Spleen (tissue), 11 donors: ENCODE measurements at regions not wholly inside any gene's neighbourhood (a gene's known extent, or its start where the extent isn't known, plus 50 kb on each side); places are given as distances from the start of the nearest gene placed in this dataset.

Source experiments
- DNase-seq: peaks from one replicate; pipeline ENCODE4 v3.0.0-alpha.2; 2020
- H3K27ac ChIP-seq, 8 donors: fragments of 200-600 bp; sonication (generic) in 7 of 8; 1 replicate in 4 of 8; 2 replicates in 4 of 8; pipeline versions ENCODE4 v1.5.0 to v1.8.0; 2016 to 2021; ENCODE audit warnings: inconsistent platforms in 4 of 8, mild to moderate bottlenecking in 4 of 8, moderate library complexity in 1 of 8
- H3K27me3 ChIP-seq, 7 donors: fragments of 200-600 bp; sonication (generic) in 6 of 7; replicated peaks in 1 of 7; 1 replicate in 4 of 7; 2 replicates in 3 of 7; pipeline versions ENCODE4 v1.5.0 to v1.8.0; 2016 to 2021; ENCODE audit warnings: inconsistent platforms in 3 of 7, mild to moderate bottlenecking in 1 of 7
- H3K36me3 ChIP-seq, 6 donors: fragments of 200-600 bp; sonication (generic) in 5 of 6; 1 replicate in 4 of 6; 2 replicates in 2 of 6; pipeline versions ENCODE4 v1.5.0 to v1.8.0; 2016 to 2021; ENCODE audit warnings: inconsistent platforms in 2 of 6
- H3K4me1 ChIP-seq, 6 donors: fragments of 200-600 bp; sonication (generic) in 5 of 6; 1 replicate in 3 of 6; 2 replicates in 3 of 6; pipeline versions ENCODE4 v1.5.0 to v1.8.0; 2016 to 2021; ENCODE audit warnings: inconsistent platforms in 3 of 6
- H3K4me3 ChIP-seq, 8 donors: fragments of 200-600 bp; sonication (generic) in 7 of 8; 1 replicate in 4 of 8; 2 replicates in 4 of 8; pipeline versions ENCODE4 v1.5.0 to v1.8.0; 2016 to 2021; ENCODE audit warnings: inconsistent platforms in 4 of 8, mild to moderate bottlenecking in 4 of 8, moderate library complexity in 2 of 8
- H3K9me3 ChIP-seq, 8 donors: fragments of 200-600 bp; sonication (generic) in 7 of 8; 1 replicate in 4 of 8; 2 replicates in 4 of 8; pipeline versions ENCODE4 v1.5.0 to v1.8.0; 2016 to 2021; ENCODE audit warnings: inconsistent platforms in 4 of 8
- CTCF ChIP-seq, 11 experiments: fragments of 200-600 bp in 7 of 11; fragments of 450-650 bp in 4 of 11; sonication (generic) in 4 of 11; IDR thresholded peaks in 8 of 11; conservative IDR thresholded peaks in 3 of 11; 1 replicate in 7 of 11; 2 replicates in 4 of 11; pipeline versions ENCODE4 v1.4.0 to v1.8.0; 2016 to 2021; ENCODE audit warnings: antibody characterized with exemption in 11 of 11, inconsistent platforms in 4 of 11, mild to moderate bottlenecking in 1 of 11
- POLR2A ChIP-seq, 3 donors: fragments of 450-650 bp; IDR thresholded peaks; one replicate each; pipeline ENCODE4 v1.5.1; 2017; ENCODE audit warnings: antibody characterized with exemption in 3 of 3, mild to moderate bottlenecking in 1 of 3
- POLR2AphosphoS5 ChIP-seq, 3 donors: sonication (generic); formaldehyde crosslinking; IDR thresholded peaks; one replicate each; pipeline ENCODE4 v1.5.1; 2017; ENCODE audit warnings: antibody characterized with exemption in 3 of 3
- WGBS, 5 donors: extraction: QIAGEN DNeasy Blood & Tissue Kit in 3 of 5; methylation state at CpG; one replicate each; pipeline versions ENCODE4 v1.1.5 to v1.1.7; 2013 to 2018; 5-methylcytosine and 5-hydroxymethylcytosine counted together
- intact Hi-C: fragments of 100-400 bp; cut with DNase I; formaldehyde crosslinking; loops from one replicate; pipeline ENCODE4 v1.15.0; 2023; ENCODE audit warnings: low total_unique reads
- donor health status: healthy with polysubstance abuse.
- donor health status: DM: no; HTN: no; CAD: no; lungs with moderate emphysema.
- donor health status: DM: no; HTN: no; CAD: no.
- donor health status: Bipolar disorder and iron deficiency.
- donor health status: healthy.
- donor health status: DM: no; HTN: no; CAD: no.
- donor health status: DM: yes; HTN: yes; CAD: no.

DNA sequence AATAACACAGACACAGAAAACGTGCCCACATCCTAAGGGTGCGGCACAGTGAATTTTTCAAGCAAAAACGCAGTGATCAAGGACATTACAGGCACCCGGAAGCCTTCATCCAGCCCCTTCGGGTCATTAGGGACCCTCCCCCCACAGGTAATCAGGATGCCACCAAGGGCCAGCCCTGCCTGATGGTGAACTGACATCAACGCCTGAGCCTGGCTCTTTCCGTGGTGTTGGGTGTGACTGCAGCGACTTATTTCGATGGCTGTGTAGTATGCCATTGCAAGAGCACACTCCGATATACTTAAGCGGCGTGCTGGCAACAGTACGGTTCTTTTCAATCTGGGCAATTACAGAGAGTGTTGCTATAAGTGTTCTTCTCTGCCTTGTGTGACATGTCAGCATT, 310.0 kb upstream of the IRX1 start:
- H3K4me3 ChIP-seq = no peak overlapping the region
- TF ChIP-seq POLR2A (IDR thresholded peaks at IDR 0.05) (no peak), POLR2AphosphoS5 (IDR thresholded peaks at IDR 0.05) (no peak), CTCF (IDR thresholded peaks at IDR 0.05 in 8 of 11, conservative IDR thresholded peaks at IDR 0.05 in 3 of 11) (no peak)
- WGBS, 5 donors = 81 to 91% (median 85%) methylated on average over 11 to 13 of the region's 13 CpGs
- peak; percentile 47 for DNase-seq
- no peak overlapping the region for H3K27ac ChIP-seq
- H3K36me3 ChIP-seq = no peaks in the 10 kb centered on the region
- intact Hi-C loops = no loop called here
- H3K4me1 ChIP-seq = no peaks in the 10 kb centered on the region
- H3K27me3 ChIP-seq = no peaks in the 10 kb centered on the region
- peaks cover 0 to 7% (median 2%) of the 10 kb centered on the region in 8 donors for H3K9me3 ChIP-seq

DNA sequence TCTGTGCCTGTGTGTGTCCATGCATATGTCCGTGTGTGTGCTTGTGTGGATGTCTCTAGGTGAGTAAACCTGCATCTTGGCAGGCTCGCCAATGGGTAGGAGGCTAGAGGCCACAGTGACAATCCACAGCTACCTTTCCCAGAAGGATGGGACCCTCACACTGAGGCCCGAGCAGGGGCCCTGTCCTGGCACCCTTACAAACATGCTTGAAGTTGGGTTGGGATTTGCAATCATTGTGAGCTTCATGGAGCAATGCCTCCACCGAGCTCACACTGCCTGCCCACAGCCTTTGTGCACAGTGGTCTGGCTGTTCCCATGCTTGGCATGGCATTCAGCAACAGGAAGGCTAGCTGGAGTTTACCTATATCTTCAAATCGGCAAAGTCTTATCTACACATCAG, 311.1 kb upstream of the IRX1 start:
- H3K4me1 ChIP-seq = no peaks in the 10 kb centered on the region
- H3K4me3 ChIP-seq = no peak overlapping the region
- no peak overlapping the region for H3K27ac ChIP-seq
- H3K9me3 ChIP-seq = peaks cover 0 to 8% (median 0%) of the 10 kb centered on the region in 8 donors
- DNase-seq = no peak
- 65 to 82% (median 80%) methylated on average over 4 to 5 of the region's 5 CpGs for WGBS, 5 donors
- no peaks in the 10 kb centered on the region for H3K36me3 ChIP-seq
- intact Hi-C loops = no loop called here
- no peaks in the 10 kb centered on the region for H3K27me3 ChIP-seq
- TF ChIP-seq CTCF (IDR thresholded peaks at IDR 0.05 in 8 of 11, conservative IDR thresholded peaks at IDR 0.05 in 3 of 11) = no peak
- TF ChIP-seq POLR2A (IDR thresholded peaks at IDR 0.05) = no peak
- TF ChIP-seq POLR2AphosphoS5 (IDR thresholded peaks at IDR 0.05) = no peak

GRCh38 chr5:3282841-3283240, 312.8 kb upstream of the IRX1 start:
- no peaks in the 10 kb centered on the region for H3K27me3 ChIP-seq
- H3K4me1 ChIP-seq = no peaks in the 10 kb centered on the region
- H3K4me3 ChIP-seq = no peak overlapping the region
- no peak overlapping the region for H3K27ac ChIP-seq
- intact Hi-C loops = no loop called here
- peaks cover 0 to 8% (median 0%) of the 10 kb centered on the region in 8 donors for H3K9me3 ChIP-seq
- H3K36me3 ChIP-seq = no peaks in the 10 kb centered on the region
- WGBS, 5 donors = 86 to 97% (median 96%) methylated on average over 16 to 20 of the region's 20 CpGs
- no peak for DNase-seq
- no peak for TF ChIP-seq CTCF (IDR thresholded peaks at IDR 0.05 in 8 of 11, conservative IDR thresholded peaks at IDR 0.05 in 3 of 11)
- no peak for TF ChIP-seq POLR2AphosphoS5 (IDR thresholded peaks at IDR 0.05)
- TF ChIP-seq POLR2A (IDR thresholded peaks at IDR 0.05) = no peak

DNA sequence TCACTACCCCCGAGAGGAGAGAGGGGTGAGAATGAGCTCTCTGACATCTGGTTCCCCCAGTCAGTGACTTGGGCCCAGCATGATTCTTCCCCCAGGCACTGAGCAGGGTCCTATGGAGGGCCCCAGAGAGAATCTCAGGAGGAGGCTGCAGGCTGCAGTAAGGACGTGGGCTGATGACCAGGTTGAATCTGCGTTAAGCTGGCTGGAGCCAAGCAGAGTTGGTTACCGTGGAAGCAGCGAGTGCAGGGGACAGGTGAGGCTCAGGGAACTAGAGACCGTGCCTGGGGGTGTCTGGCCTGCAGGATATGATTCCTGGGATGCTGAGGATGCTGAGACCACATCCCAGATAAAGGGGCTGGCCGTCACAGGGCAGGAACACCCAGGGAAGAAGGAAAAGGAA, 314.3 kb upstream of the IRX1 start:
- TF ChIP-seq POLR2AphosphoS5 (IDR thresholded peaks at IDR 0.05) (no peak), POLR2A (IDR thresholded peaks at IDR 0.05) (no peak), CTCF (IDR thresholded peaks at IDR 0.05 in 8 of 11, conservative IDR thresholded peaks at IDR 0.05 in 3 of 11) (no peak)
- intact Hi-C loops = no loop called here
- WGBS, 5 donors = 65 to 79% (median 73%) methylated on average over 7 of the region's 7 CpGs
- Histone ChIP-seq H3K27me3 (no peaks in the 10 kb centered on the region), H3K4me3 (no peak overlapping the region), H3K9me3 (peaks cover 0 to 12% (median 0%) of the 10 kb centered on the region in 8 donors), H3K4me1 (no peaks in the 10 kb centered on the region), H3K27ac (no peak overlapping the region), H3K36me3 (no peaks in the 10 kb centered on the region)
- DNase-seq = no peak
